Left colon (tissue), 2 donors: ENCODE measurements at regions not wholly inside any gene's neighbourhood (a gene's known extent, or its start where the extent isn't known, plus 50 kb on each side); places are given as distances from the start of the nearest gene placed in this dataset.
"Not testable (repeated sequence)": the region's sequence is repeated elsewhere in the genome, so short reads cannot be mapped to it uniquely, and the experiment has no call there.

Experiments
- ATAC-seq: fragments of 200-7000 bp; cut with Tn5 transposase; one replicate; pipeline ENCODE4 v1.9.1; 2020; ENCODE audit warnings: mild to moderate bottlenecking, moderate library complexity
- DNase-seq, 2 donors: peaks; one replicate each; pipeline ENCODE4 v3.0.0-alpha.2; 2020
- intact Hi-C, 2 donors: fragments of 100-400 bp; cut with DNase I in 1 of 2; cut with micrococcal nuclease in 1 of 2; formaldehyde crosslinking; loops; one replicate each; pipeline versions ENCODE4 v1.11.2 to v1.14.0; 2022; cut with DNase I, micrococcal nuclease
- donor health status: DM: no; HTN: no; CAD: no.
- donor health status: DM: yes; HTN: yes; CAD: no.

DNA sequence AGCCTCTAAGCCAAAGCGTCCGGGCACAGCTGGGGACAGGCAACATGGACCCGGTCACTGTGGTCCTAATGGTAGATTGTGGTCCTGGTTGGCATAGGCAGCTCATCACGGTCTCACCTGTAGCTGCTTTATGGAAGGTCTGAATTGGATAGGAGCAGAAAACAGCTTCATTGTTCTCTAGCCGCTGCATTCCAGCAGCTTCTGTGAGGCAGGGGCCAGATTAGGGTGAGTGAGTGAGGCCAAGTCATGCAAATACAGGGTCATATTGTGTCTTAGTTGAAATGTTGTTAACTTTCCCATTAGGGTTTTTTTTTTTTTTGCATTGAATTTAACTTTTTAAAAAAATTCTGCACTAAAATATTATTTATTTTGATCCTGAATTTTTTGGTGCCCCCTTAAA, 105.4 kb upstream of the SULF2 start:
- intact Hi-C loops, result loop anchor here (10.0 kb wide), 1 partner anchor 624 kb away; no protein-coding TSS in a partner anchor
- not testable (repeated sequence) for ATAC-seq, DNase-seq

DNA sequence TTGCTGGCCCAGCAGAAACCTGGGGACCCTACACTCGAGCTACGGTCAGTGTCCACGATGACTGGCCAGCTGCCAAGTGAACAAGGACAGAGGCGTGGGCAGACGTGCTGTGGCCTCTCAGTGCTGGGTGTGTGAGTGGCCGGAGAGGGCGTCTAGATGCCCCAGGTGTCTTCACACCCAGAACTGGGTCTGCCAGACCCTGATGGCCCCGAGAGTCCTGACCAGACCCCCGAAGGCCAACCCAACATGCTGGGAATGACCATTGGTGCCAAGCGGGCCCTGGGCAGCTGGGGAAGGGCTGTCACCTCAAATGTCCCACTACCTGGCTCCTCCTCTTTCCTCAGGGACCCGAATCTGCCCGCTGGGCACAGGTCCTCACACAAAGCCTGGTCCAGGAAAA, 104.5 kb upstream of the SULF2 start:
- intact Hi-C loops, result loop anchor here (10.0 kb wide), 1 partner anchor 625 kb away; no protein-coding TSS in a partner anchor
- not testable (repeated sequence) for ATAC-seq, DNase-seq

DNA sequence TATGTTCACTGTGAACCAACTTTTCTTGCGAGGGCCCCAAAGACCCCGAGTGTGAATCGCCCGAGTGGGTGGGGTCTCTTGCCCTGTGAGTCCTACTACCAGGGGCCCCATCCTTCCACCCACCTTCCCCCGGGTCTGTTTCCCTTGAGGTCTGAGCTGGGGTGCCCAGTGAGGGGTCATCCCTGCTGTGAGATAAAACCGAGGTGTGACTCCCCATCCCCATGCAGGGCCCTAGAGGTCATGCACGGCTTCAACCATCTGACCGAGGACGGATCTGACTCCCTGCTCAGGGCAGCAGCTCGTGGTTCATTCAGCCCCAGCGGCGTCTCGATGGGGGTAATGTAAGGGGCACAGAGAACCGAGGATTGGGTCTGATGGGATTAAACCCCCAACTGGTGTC, 103.1 kb upstream of the SULF2 start:
- no peak for ATAC-seq

DNA sequence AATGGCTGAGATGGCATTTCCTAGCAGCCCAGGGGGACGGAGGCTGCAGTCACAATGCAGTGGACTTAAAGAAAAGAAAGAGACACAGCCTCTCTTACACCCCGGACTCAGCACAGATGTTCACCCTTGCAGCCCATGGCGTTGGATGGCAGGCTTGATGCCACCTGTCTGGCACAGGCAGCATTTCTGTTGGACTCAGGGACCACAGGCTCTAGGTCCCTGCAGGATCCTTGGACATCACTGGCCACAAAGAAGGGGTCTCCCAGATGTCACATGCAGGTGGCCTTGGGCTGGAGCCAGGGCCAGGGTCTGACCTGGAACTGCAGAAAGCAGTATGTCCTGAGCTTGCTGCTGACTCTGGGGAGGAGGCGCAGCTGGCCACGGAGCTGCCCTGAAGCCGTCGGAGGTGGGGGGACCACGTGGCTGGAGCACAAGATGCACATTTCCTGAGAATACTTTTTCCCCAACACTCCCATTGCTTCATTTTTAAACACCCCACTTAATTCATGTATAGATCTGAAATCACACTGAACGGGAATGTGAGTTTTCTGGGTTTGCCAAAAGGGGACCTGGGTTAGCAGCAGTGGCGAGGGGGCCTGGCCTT, 102.3 kb upstream of the SULF2 start:
- intact Hi-C loops, result no loop called here
- DNase-seq (peak in 1 of 2 donors; percentile 4), ATAC-seq (no peak)

More for the DNA sequence above, 103.1 kb upstream of the SULF2 start:
- DNase-seq, result peak in 1 of 2 donors; percentile 10
- intact Hi-C loops, result no loop called here

DNA sequence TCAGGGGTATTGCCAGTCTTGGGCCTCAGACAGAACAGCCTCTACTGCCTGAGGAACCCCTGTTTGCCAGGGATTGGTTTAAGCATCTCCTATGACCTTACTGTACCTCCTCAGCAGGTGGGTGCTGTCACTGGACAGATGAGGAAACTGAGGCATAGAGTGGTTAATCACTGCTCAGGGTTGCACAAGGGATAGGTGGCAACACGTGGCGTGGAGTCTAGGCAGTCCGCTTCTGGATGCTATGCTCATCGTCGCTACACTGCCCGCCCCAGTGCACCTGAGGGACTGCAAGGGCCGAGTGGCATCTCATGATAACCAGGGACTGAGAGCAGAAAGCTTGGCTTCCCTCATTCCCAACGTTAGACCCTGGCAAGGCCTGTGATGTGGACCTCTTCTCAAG, 101.8 kb upstream of the SULF2 start:
- intact Hi-C loops, result no loop called here
- DNase-seq (peak in 1 of 2 donors; percentile 16), ATAC-seq (no peak)

DNA sequence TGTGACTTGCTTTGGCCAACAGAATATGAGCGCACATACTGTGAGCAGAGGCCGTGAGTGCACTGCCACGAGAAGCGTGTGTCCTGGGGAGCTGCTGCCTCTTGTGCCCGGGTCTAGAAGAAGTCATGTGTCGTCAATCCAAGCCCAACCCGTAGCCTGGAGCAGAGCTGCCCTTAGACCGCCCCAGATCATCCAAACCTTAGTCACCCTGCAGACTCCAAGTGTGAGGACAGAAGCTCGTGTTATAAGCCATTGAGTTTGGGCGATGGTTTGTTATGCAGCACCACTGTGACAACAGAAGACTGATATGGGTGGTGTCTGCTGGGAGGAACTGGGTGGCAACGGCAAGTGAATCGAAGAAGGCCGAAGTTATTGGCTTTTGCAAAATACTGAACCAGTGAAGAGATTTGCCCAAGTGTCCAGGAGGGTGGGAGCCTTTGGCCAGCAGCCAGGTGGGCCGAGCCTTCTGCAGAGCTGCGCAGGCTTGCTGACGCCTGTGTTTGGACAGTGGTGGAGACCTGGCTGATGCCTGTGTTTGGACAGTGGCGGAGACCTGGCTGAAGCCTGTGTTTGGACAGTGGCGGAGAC, 101.3 kb upstream of the SULF2 start:
- ATAC-seq (no peak), DNase-seq (peak in 1 of 2 donors; percentile 9)
- intact Hi-C loops, result no loop called here

DNA sequence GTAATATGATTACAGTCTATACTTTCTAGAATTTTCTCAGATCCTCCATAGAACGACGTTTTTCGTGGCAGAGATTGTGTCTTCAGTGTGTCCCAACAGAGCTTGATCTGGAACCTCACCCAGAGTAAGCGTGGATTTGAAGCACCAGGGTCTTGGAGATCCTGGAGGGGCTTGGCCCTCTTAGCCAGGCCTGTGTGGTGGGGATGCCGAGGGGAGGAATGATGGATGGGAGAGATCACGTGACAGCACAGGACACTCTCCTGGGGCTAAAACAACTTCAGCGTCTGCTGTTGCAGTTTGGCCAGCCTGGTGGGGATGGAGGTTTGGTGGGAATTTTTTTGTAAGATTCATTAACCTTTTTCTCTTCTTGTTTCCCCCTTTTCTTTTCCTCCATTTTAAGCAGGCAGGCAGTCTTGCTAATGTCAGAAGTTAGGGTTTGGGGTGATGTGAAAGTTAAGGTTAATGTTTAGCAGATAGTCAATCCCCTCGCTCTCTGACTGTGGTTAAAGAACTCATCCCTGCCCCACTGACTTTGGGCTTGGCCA, 100.7 kb upstream of the SULF2 start:
- ATAC-seq (no peak), DNase-seq (peak in 1 of 2 donors; percentile 7)
- intact Hi-C loops, result no loop called here

DNA sequence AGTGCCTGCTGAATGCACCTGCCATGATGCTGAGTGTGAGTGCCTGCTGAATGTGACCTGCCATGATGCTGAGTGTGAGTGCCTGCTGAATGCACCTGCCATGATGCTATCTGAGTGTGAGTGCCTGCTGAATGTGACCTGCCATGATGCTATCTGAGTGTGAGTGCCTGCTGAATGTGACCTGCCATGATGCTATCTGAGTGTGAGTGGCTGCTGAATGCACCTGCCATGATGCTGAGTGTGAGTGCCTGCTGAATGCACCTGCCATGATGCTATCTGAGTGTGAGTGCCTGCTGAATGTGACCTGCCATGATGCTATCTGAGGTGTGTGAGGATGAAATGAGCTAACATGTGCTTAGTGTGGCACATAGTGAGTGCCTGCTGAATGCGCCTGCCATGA, 98.7 kb upstream of the SULF2 start:
- ATAC-seq, intact Hi-C loops, DNase-seq: not testable (repeated sequence)

DNA sequence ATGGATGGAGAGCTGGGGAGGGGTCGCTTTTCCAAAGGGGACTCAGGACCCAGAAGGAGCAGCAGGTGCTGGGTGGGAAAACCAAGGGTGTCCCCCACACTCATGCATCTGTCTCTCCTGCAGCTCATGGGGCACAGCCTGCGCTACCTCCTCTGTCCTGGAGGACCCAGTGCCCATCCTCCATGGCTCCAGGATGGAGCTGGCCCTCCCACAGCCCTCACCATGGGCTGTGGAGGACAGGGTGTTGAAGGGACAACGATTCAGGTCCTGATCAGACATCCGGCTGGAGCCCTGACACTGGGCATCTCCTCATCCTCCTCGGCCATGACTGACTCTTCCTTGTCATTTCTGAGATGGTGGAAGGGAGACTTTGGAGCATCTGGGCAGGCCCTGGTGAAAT, 97.9 kb upstream of the SULF2 start:
- no peak for DNase-seq
- intact Hi-C loops, result no loop called here
- no peak for ATAC-seq

DNA sequence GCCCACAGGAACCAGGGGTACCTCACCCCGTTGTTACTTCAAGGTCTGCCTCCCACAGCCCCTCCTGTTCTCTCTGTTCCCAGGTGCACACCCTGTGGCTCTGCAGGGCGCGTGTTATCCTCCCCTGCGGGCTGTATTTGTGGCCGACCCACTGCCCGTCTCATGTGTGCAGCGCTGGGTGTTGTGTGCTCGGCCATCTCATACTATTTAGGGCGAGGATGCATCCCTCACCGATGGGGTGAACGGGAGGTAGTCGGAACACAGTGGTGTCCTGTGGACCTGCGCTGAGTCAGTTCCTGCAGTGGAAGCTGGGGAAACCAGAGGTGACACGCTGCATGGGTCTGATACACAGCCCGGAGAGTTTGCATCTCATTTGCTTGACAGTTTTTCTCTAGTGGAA, 94.5 kb upstream of the SULF2 start:
- intact Hi-C loops, result no loop called here

DNA sequence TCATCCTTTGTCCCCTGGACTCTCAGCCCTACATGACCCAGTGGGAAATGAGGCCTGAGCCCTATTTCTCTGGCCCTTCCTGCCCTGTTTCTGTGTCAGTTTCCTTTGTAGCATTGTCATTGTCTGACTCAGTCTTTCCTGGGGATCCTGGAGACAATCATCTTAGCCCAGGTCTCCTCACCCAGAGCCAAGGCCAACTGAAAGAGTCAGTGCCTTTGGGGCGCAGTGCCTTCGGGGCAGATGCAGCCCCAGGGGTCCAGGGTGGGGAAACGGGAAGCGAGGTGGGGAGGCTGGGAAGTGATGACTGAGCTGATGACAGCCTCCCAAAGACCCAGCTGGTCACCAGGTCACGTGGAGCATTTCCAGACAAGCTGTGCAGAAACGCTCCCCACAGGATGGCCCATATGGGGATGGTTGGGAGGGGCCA, 93.3 kb upstream of the SULF2 start:
- ATAC-seq (no peak), DNase-seq (no peak)
- intact Hi-C loops, result no loop called here

More for the DNA sequence above, 94.5 kb upstream of the SULF2 start:
- ATAC-seq (no peak), DNase-seq (no peak)

DNA sequence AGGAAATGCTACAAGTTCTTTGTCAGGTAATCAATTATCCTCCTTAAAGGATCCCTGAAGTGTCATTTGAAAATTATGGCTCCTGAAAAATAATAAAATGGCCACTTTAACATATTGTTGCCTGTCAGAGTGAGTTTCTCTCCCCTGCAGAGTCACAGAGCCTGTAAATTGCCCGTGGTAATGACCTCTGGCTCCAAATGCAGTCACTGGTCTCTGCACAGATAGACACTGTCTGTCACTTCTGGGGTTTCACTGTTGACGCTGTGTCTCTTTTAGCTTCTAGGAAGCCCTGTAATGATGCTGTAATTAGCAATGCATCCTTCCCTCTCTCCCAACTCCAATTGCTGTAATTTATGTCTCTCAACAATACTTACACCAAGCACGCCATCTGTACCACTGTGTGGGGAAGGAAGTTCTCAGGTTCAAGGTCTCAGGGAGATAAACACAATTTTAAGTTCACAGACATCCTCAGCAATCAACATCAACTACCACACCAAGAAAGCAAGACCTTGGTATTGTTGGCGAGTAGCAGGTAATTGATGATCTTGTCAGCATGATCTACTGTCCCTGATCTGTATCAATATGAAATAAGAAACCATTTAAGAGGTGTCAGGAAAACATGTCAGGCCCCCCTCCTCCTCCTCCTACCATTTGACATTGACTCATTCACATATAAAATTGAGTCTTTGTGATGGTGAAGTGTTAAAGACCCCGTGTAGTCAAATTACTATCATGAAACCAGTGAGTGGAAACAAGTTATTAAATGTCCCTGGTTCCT, 91.2 kb upstream of the SULF2 start:
- ATAC-seq (no peak), DNase-seq (no peak)
- intact Hi-C loops, result no loop called here

DNA sequence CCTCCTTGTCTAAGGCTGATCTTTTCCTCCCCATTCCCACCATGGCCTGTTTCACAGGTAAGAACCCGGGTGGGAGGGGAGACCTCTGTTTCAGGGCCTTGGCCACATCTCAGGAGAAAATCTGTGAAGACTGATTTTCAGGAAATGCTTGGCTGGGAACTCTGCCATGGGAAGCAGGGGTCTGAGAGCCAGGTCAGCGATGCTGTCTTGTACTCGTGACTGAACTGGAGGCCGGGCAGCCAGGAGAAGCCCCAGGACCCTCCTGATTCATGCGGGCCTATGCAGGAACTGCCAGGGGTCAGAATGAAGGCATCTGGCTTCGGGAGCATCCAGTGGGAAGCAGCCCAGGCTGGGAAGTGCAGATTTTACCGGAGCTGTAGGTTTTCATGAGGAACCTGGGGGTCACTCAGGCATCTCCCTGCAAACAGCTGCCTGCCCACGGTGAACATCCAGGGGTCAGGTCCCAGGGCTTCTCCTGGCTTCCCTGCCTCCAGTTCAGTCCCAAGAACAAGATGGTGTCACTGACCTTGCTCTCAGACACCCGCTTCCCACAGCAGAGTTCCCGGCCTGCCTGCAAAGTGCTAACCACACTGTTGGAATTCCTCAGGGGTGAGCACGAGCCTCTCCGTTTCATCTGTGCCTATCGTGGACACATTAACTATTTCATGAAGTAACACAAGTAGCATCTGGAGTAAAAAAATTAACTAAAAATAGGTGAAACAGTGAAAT, 90.2 kb upstream of the SULF2 start:
- intact Hi-C loops, result no loop called here
- DNase-seq, result no peak
- no peak for ATAC-seq

DNA sequence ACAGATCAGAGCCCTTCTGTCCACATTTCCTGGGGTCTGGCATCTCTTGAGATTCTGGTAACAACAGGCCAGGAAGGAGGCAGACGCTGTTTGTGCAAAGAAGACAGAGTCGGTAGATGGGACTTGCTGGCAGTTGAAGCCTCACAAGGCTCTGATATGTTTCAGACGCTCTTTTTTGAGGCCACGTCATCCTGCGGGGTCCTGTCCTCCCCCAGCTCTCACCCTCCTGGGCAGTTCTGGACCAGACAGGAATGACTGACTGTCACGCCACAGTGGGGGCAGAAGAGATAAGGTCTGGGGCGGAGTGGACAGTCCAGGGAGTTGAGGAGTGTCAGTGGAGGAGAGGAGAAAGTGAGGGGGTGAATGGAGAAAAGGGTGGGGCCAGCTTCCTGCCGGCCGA, 87.1 kb upstream of the SULF2 start:
- DNase-seq (no peak), ATAC-seq (no peak)
- intact Hi-C loops, result no loop called here

DNA sequence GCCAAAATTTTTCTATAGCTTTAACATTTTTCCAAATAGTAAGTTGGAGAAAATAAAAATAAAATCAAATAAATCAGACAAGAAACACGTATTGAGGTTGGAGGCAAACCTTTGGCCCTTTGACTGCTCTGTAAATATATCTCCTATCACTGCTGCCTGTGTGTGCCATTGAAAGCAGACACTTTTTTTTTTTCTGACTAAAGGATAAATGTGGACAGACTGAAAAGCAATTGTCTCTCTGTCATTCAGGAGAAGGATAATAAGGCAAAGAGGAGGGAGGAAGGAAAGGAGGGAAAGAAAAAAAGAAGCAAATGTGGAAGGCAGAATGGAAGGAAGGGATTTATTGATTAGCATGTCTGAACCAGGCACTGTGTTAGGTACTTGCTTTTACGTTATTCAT, 85.2 kb upstream of the SULF2 start:
- ATAC-seq (no peak), DNase-seq (no peak)
- intact Hi-C loops, result no loop called here

DNA sequence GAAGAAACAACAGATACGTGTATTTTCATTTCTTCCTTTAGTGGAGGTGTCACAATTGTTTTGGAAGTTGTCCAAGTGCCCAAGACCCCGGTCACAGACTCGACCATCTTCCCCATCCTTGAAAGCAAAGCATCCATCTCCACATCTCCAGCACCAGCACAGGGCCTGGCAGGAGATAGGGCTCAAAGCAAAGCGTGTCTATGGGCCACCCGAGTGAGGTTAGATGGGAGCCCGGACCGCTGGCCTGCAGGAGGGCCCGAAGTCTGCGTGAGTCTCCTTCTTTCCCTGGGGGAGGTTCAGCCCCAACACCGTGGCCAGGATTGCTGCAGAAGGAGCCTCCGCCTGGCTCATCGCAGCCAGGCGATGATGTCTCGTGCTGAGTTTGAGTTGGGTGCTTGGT, 83.5 kb upstream of the SULF2 start:
- no peak for ATAC-seq
- intact Hi-C loops, result no loop called here
- DNase-seq, result no peak

DNA sequence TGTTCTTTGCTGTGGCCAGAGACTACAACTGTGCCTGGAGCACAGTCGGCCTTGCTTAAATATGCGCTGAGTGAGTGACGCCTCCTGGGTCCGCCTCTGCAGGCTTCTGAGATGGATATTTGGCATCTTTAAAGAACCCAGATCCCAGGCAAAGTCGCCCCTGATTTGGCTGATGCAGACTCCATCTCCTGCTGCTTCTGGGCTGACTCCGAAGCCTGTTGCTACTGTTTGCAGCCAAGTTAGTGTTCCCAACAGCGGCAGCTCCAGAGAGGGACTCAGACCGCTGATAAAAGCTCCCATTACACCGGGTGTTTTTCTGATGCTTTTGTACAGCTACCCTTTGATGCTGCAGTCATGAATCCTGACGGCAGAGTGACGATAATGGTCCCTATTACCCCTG, 83.0 kb upstream of the SULF2 start:
- intact Hi-C loops, result no loop called here
- ATAC-seq (no peak), DNase-seq (no peak)

DNA sequence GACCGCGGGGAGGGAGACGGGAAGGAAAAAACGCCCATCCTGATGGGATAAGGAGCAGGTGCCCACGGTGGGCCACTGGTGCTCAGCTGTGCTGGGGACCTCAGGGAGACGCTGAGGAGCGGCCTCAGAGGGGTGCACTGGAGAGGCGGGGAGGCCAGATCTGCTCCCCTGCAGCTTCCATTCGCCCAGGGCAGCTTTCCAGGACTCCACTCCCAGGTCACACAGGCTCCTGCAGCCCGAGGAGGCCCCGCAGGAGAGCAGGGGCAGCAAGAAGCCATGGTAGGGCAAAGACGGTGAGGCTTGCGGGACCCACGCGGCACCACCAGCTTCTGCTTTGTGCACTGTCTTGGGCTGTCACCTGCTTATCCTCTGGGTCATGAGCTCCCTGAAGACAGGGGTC, 82.5 kb upstream of the SULF2 start:
- intact Hi-C loops, result no loop called here
- DNase-seq (no peak), ATAC-seq (no peak)

DNA sequence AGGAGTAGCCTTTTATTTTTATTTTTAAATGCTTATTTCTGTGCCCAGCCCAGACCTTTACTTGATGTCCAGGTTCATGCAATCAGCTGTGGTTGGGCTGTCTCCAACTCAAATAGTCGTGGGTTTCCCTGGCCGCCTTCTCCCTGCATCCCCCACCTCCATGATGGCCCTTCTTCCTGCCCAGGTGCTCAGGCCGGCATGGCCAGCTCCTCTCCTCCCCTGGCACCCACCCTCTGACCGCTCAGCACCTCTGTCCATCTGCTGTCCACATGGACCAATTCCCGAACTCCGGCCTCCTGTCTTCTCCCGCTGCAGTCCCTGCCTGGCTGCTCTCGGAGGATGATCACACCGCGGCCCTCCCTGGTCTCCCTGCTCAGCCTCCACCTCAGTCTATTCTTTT, 81.2 kb upstream of the SULF2 start:
- intact Hi-C loops, result no loop called here
- no peak for ATAC-seq
- DNase-seq, result no peak
